Astrocyte of the hippocampus (primary cell): ENCODE measurements at regions not wholly inside any gene's neighbourhood (a gene's known extent, or its start where the extent isn't known, plus 50 kb on each side); places are given as distances from the start of the nearest gene placed in this dataset.

Experiments
- DNase-seq: peaks from one replicate; pipeline ENCODE4 v3.0.0; 2011; ENCODE audit warnings: low read depth, low spot score

GRCh38 chr15:62541846-62542245, 376.8 kb upstream of the C2CD4B start:
- no peak for DNase-seq

GRCh38 chr15:62544446-62544845, 379.4 kb upstream of the C2CD4B start:
- no peak for DNase-seq

- peak; percentile 85 for DNase-seq
Observed at GRCh38 chr15:62545467-62546227, 380.6 kb upstream of the C2CD4B start.

GRCh38 chr15:62546628-62547027, 381.5 kb upstream of the C2CD4B start:
- no peak for DNase-seq

GRCh38 chr15:62547584-62547983, 382.5 kb upstream of the C2CD4B start:
- DNase-seq = no peak

GRCh38 chr15:62549345-62549970, 384.4 kb upstream of the C2CD4B start:
- no peak for DNase-seq

GRCh38 chr15:62550106-62550505, 385.0 kb upstream of the C2CD4B start:
- no peak for DNase-seq

GRCh38 chr15:62552444-62552843, 387.4 kb upstream of the C2CD4B start:
- no peak for DNase-seq

GRCh38 chr15:62553911-62554563, 389.0 kb upstream of the C2CD4B start:
- DNase-seq = no peak

GRCh38 chr15:62558640-62559380, 393.7 kb upstream of the C2CD4B start:
- peak; percentile 7 for DNase-seq

GRCh38 chr15:62559381-62559733, 394.3 kb upstream of the C2CD4B start:
- DNase-seq = no peak

GRCh38 chr15:62561059-62561519, 396.0 kb upstream of the C2CD4B start:
- DNase-seq = no peak

- DNase-seq = no peak
Observed at GRCh38 chr15:62561571-62561970, 396.5 kb upstream of the C2CD4B start.

GRCh38 chr15:62564886-62565633, 400.0 kb upstream of the C2CD4B start:
- DNase-seq = peak; percentile 7

GRCh38 chr15:62565634-62566026, 400.5 kb upstream of the C2CD4B start:
- DNase-seq = peak; percentile 6

- peak; percentile 42 for DNase-seq
Observed at GRCh38 chr15:62566248-62566647, 401.2 kb upstream of the C2CD4B start.

GRCh38 chr15:62567501-62567900, 402.4 kb upstream of the C2CD4B start:
- no peak for DNase-seq

- DNase-seq = no peak
Observed at GRCh38 chr15:62568004-62568403, 402.9 kb upstream of the C2CD4B start.

GRCh38 chr15:62568702-62569101, 403.6 kb upstream of the C2CD4B start:
- DNase-seq = no peak

- peak; percentile 87 for DNase-seq
Observed at GRCh38 chr15:62569460-62570404, 404.6 kb upstream of the C2CD4B start.
